Panc1 (cell line): ENCODE measurements at regions not wholly inside any gene's neighbourhood (a gene's known extent, or its start where the extent isn't known, plus 50 kb on each side); places are given as distances from the start of the nearest gene placed in this dataset.

Experiments used
- CTCF ChIP-seq: fragments of 450-650 bp; IDR thresholded peaks from 2 replicates; pipeline ENCODE4 v1.5.1; 2017; ENCODE audit warnings: mild to moderate bottlenecking
- POLR2AphosphoS5 ChIP-seq: IDR thresholded peaks from 2 replicates; pipeline ENCODE4 v1.6.1; 2012; ENCODE audit warnings: mild to moderate bottlenecking, low read depth, low read length, moderate library complexity
- SIN3A ChIP-seq: IDR thresholded peaks from 2 replicates; pipeline ENCODE4 v1.6.1; 2012; ENCODE audit warnings: low read depth, mild to moderate bottlenecking, low read length, moderate library complexity, borderline replicate concordance; ENCODE audit not compliant: insufficient read depth
- TF ChIP-seq, protein P1 (sequence below), 2 experiments: IDR thresholded peaks; 2 replicates each; pipeline ENCODE4 v1.6.1; 2011 to 2012; ENCODE audit warnings: low read depth in 2 of 2, control low read depth in 1 of 2, low read length in 1 of 2, mild to moderate bottlenecking in 1 of 2, moderate library complexity in 1 of 2; ENCODE audit not compliant: insufficient read depth in 1 of 2

DNA sequence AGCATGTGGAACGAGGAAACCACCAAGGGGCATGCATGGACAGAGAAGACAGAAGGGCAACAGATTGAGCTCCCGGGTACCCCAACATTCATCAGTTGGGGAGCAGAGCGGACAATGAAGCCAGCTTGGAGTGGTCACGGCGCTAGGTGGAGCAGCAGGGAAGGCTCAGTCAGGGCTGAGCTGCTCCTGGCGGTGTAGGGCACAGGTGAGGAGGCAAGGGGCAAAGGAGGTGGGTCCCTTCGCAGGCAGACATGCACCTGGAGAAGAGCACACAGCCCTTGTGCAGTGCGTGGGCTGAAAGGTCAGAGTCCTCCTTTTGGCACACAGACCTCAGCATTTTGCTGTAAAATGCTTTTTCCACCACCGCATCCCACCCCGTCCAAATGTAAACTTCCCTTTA is 90.0 kb upstream of the SLC6A6 start:
- TF ChIP-seq POLR2AphosphoS5: no peak
- no peak for TF ChIP-seq CTCF
- TF ChIP-seq, protein P1, sequence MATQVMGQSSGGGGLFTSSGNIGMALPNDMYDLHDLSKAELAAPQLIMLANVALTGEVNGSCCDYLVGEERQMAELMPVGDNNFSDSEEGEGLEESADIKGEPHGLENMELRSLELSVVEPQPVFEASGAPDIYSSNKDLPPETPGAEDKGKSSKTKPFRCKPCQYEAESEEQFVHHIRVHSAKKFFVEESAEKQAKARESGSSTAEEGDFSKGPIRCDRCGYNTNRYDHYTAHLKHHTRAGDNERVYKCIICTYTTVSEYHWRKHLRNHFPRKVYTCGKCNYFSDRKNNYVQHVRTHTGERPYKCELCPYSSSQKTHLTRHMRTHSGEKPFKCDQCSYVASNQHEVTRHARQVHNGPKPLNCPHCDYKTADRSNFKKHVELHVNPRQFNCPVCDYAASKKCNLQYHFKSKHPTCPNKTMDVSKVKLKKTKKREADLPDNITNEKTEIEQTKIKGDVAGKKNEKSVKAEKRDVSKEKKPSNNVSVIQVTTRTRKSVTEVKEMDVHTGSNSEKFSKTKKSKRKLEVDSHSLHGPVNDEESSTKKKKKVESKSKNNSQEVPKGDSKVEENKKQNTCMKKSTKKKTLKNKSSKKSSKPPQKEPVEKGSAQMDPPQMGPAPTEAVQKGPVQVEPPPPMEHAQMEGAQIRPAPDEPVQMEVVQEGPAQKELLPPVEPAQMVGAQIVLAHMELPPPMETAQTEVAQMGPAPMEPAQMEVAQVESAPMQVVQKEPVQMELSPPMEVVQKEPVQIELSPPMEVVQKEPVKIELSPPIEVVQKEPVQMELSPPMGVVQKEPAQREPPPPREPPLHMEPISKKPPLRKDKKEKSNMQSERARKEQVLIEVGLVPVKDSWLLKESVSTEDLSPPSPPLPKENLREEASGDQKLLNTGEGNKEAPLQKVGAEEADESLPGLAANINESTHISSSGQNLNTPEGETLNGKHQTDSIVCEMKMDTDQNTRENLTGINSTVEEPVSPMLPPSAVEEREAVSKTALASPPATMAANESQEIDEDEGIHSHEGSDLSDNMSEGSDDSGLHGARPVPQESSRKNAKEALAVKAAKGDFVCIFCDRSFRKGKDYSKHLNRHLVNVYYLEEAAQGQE (IDR thresholded peaks at IDR 0.05; ENCODE audit: insufficient read depth in 1 of 2, low read depth in 2 of 2, low read length in 1 of 2): no peak
- no peak for TF ChIP-seq SIN3A
